Tibial nerve (tissue), 4 donors: ENCODE measurements at regions not wholly inside any gene's neighbourhood (a gene's known extent, or its start where the extent isn't known, plus 50 kb on each side); places are given as distances from the start of the nearest gene placed in this dataset.

Experiments used
- DNase-seq, 2 donors: peaks; one replicate each; pipeline ENCODE4 v3.0.0-alpha.2; 2019; ENCODE audit warnings: low spot score in 2 of 2
- H3K27ac ChIP-seq, 4 donors: fragments of 200-600 bp; sonication (generic) in 3 of 4; one replicate each; pipeline ENCODE4 v1.5.1; 2017 to 2019; ENCODE audit warnings: mild to moderate bottlenecking in 1 of 4
- H3K27me3 ChIP-seq, 2 donors: fragments of 200-600 bp; sonication (generic) in 1 of 2; one replicate each; pipeline versions ENCODE4 v1.5.1 to v1.6.0; 2017 to 2019
- H3K36me3 ChIP-seq, 3 donors: fragments of 200-600 bp; sonication (generic); one replicate each; pipeline ENCODE4 v1.5.1; 2018 to 2019
- H3K4me1 ChIP-seq, 4 donors: fragments of 200-600 bp; sonication (generic) in 3 of 4; one replicate each; pipeline ENCODE4 v1.5.1; 2017 to 2019
- H3K4me3 ChIP-seq, 4 donors: fragments of 200-600 bp; sonication (generic) in 3 of 4; one replicate each; pipeline ENCODE4 v1.5.1; 2017 to 2019; ENCODE audit warnings: mild to moderate bottlenecking in 1 of 4, moderate library complexity in 1 of 4
- H3K9me3 ChIP-seq, 4 donors: fragments of 200-600 bp; sonication (generic) in 3 of 4; one replicate each; pipeline ENCODE4 v1.5.1; 2017 to 2019
- EP300 ChIP-seq, 2 donors: sonication (generic); formaldehyde crosslinking; IDR thresholded peaks; one replicate each; pipeline ENCODE4 v1.6.1; 2017; ENCODE audit warnings: antibody characterized with exemption in 2 of 2, mild to moderate bottlenecking in 1 of 2
- POLR2A ChIP-seq, 2 donors: fragments of 450-650 bp; IDR thresholded peaks; one replicate each; pipeline ENCODE4 v1.6.1; 2017; ENCODE audit warnings: antibody characterized with exemption in 2 of 2, mild to moderate bottlenecking in 2 of 2, moderate library complexity in 2 of 2
- WGBS, 2 donors: methylation state at CpG; one replicate each; pipeline ENCODE4 v1.1.5; 2018; 5-methylcytosine and 5-hydroxymethylcytosine counted together
- TF ChIP-seq, protein P1 (sequence below), 5 experiments: fragments of 200-600 bp in 3 of 5; fragments of 450-650 bp in 2 of 5; sonication (generic) in 3 of 5; IDR thresholded peaks; one replicate each; pipeline ENCODE4 v1.5.1; 2016 to 2019; ENCODE audit warnings: antibody characterized with exemption in 5 of 5, mild to moderate bottlenecking in 3 of 5, moderate library complexity in 2 of 5

DNA sequence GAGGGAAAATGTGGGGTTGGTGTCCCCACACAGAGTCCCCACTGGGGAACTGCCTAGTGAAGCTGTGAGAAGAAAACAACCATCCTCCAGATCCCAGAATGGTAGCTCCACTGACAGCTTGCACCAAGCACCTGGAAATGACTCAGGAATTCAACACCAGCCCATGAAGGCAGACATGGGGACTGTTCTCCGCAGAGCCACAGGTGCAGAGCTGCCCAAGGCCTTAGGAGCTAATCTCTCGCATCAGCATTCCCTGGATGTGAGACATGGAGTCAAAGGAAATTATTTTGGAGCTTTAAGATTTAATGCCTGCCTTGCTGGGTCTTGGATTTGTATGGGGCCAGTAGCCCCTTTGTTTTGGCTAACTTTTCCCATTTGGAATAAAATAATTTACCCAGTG, 367.9 kb downstream of the FAM133A start:
- TF ChIP-seq POLR2A (IDR thresholded peaks at IDR 0.05) = no peak
- TF ChIP-seq, protein P1, sequence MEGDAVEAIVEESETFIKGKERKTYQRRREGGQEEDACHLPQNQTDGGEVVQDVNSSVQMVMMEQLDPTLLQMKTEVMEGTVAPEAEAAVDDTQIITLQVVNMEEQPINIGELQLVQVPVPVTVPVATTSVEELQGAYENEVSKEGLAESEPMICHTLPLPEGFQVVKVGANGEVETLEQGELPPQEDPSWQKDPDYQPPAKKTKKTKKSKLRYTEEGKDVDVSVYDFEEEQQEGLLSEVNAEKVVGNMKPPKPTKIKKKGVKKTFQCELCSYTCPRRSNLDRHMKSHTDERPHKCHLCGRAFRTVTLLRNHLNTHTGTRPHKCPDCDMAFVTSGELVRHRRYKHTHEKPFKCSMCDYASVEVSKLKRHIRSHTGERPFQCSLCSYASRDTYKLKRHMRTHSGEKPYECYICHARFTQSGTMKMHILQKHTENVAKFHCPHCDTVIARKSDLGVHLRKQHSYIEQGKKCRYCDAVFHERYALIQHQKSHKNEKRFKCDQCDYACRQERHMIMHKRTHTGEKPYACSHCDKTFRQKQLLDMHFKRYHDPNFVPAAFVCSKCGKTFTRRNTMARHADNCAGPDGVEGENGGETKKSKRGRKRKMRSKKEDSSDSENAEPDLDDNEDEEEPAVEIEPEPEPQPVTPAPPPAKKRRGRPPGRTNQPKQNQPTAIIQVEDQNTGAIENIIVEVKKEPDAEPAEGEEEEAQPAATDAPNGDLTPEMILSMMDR (IDR thresholded peaks at IDR 0.05) = no peak
- no peak overlapping the region for H3K4me3 ChIP-seq
- H3K27ac ChIP-seq = no peak overlapping the region
- H3K9me3 ChIP-seq = no peaks in the 10 kb centered on the region
- H3K36me3 ChIP-seq = no peaks in the 10 kb centered on the region
- no peak for DNase-seq
- H3K4me1 ChIP-seq = no peaks in the 10 kb centered on the region
- peaks cover 0 to 7% of the 10 kb centered on the region in 2 donors for H3K27me3 ChIP-seq
- 88 to 92% methylated on average over 2 of the region's 2 CpGs for WGBS, 2 donors

DNA sequence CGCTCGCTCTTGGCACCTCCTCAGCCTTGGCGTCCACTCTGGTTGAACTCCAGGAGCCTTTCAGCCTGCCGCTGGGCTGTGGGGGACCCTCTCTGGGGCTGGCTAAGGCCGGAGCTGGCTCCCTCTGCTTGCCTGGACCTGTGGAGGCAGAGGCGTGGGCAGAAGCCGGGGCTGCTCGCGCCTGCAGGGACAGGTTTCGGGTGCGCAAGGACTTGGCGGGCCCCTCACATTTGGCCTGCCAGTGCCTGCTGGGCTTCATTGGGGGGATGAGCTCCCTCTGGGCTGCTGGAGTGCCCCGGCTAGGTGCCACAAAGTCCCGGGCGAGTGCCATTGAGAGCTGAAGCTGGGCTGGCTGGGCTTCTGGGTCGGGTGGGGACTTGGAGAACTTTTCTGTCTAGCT, 371.7 kb downstream of the FAM133A start:
- H3K4me3 ChIP-seq = no peak overlapping the region
- 83 to 86% methylated on average over 7 to 15 of the region's 16 CpGs for WGBS, 2 donors
- no peaks in the 10 kb centered on the region for H3K9me3 ChIP-seq
- H3K27ac ChIP-seq = no peak overlapping the region
- H3K27me3 ChIP-seq = peaks cover 0 to 16% of the 10 kb centered on the region in 2 donors
- no peaks in the 10 kb centered on the region for H3K4me1 ChIP-seq
- DNase-seq = no peak
- TF ChIP-seq, protein P1 (IDR thresholded peaks at IDR 0.05) = no peak
- TF ChIP-seq POLR2A (IDR thresholded peaks at IDR 0.05) (no peak), EP300 (IDR thresholded peaks at IDR 0.05) (no peak)
- H3K36me3 ChIP-seq = no peaks in the 10 kb centered on the region

DNA sequence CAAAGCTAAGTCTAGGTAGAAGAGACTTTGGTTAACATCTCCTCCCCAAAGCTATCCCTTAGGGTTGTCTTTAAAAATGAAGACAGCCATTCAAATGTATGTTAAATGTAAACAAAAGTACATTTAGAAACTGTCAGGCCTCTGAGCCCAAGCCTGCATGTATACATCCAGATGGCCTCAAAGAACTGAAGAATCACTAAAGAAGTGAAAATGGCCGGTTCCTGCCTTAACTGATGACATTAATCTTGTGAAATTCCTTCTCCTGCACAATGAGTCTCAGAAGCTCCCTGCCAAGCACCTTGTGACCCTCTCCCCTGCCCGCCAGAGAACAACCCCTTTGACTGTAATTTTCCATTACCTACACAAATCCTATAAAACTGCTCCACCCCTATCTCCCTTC, 377.9 kb downstream of the FAM133A start:
- Histone ChIP-seq H3K9me3 (no peaks in the 10 kb centered on the region), H3K27ac (no peak overlapping the region), H3K27me3 (peaks cover 0 to 16% of the 10 kb centered on the region in 2 donors), H3K4me1 (no peaks in the 10 kb centered on the region), H3K36me3 (no peaks in the 10 kb centered on the region), H3K4me3 (no peak overlapping the region)
- TF ChIP-seq, protein P1 (IDR thresholded peaks at IDR 0.05) = no peak
- TF ChIP-seq EP300 (IDR thresholded peaks at IDR 0.05) (no peak), POLR2A (IDR thresholded peaks at IDR 0.05) (no peak)
- WGBS, 2 donors = 0 to 43% methylated on average over 1 to 2 of the region's 2 CpGs
- no peak for DNase-seq

DNA sequence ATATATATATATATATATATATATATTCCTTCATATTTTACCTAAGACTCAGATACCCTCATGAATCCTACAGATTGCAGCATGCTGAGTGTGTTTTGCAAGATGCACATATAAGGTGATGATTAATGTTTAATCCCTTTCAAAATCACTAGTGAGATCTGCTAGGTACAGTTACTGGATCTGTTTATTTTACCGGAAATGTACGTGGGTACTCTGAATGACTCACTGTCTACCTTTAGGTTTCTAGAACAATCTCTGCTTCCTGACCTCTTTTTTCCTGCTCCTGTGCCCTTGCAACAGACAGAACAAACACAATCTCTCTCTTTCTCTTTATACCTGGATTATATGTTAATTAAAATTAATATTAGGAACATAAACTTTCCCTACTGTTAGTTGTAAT, 379.6 kb downstream of the FAM133A start:
- Histone ChIP-seq H3K27ac (no peak overlapping the region), H3K9me3 (no peaks in the 10 kb centered on the region), H3K4me3 (no peak overlapping the region), H3K36me3 (no peaks in the 10 kb centered on the region), H3K4me1 (no peaks in the 10 kb centered on the region), H3K27me3 (peaks cover 0 to 12% of the 10 kb centered on the region in 2 donors)
- TF ChIP-seq POLR2A (IDR thresholded peaks at IDR 0.05) (no peak), EP300 (IDR thresholded peaks at IDR 0.05) (no peak)
- TF ChIP-seq, protein P1 (IDR thresholded peaks at IDR 0.05) = no peak
- 76 to 85% methylated on average over 2 of the region's 2 CpGs for WGBS, 2 donors
- no peak for DNase-seq

DNA sequence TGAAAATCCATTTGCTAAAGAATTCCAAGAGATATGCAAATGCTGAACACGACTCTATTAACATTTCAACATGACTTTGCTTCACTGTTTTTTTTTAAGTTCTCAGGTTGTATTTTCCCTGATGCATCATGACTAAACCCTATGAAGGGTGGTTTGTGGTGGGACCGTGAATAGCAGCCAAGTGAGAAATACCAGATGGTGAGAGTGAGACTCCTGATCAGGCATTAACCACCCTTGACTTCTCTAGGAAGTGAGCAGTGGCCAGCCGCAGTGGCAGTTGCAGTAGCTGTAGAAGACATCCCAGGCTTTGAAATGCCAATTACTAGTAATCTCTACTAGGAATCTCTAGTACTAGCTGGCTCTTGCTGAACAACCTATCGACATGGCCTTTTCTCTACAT, 383.4 kb downstream of the FAM133A start:
- H3K27me3 ChIP-seq = no peaks in the 10 kb centered on the region
- no peaks in the 10 kb centered on the region for H3K36me3 ChIP-seq
- TF ChIP-seq, protein P1 (IDR thresholded peaks at IDR 0.05) = no peak
- TF ChIP-seq EP300 (IDR thresholded peaks at IDR 0.05) (no peak), POLR2A (IDR thresholded peaks at IDR 0.05) (no peak)
- H3K9me3 ChIP-seq = no peaks in the 10 kb centered on the region
- 65 to 72% methylated on average over 4 of the region's 4 CpGs for WGBS, 2 donors
- DNase-seq = no peak
- no peak overlapping the region for H3K27ac ChIP-seq
- H3K4me3 ChIP-seq = no peak overlapping the region
- no peaks in the 10 kb centered on the region for H3K4me1 ChIP-seq
